ENCODE measurements at regions not wholly inside any gene's neighbourhood (a gene's known extent, or its start where the extent isn't known, plus 50 kb on each side); places are given as distances from the start of the nearest gene placed in this dataset.

GRCh38 chr11:70833011-70833410, 419.4 kb downstream of the SHANK2 start:
- no peak for TF ChIP-seq CTCF (IDR thresholded peaks at IDR 0.05)
- TF ChIP-seq POLR2A (IDR thresholded peaks at IDR 0.05) = no peak
